ENCODE measurements at regions not wholly inside any gene's neighbourhood (a gene's known extent, or its start where the extent isn't known, plus 50 kb on each side); places are given as distances from the start of the nearest gene placed in this dataset.

DNA sequence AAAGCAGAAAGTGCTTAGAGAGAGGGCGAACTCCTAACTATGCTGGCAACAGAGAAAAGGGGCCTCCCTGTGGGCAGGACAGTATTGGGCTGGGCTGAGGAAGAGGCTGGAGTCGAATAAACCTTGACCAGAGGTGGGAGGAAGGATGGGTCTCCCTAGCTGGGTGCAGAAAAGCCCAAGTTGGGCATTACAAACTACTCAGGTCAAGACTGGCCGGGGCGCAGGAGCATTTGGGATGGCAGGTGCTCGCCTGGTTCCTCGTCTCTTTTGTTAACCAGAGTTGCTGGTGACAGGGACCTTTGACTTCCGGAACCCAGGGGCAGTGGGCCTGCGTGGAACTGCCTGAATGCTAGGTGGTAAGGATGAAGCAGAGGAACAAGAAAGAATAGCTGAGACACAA, 80.3 kb upstream of the SHISAL1 start:
- H3K9ac ChIP-seq = no peak overlapping the region
- CTCF ChIA-PET = interaction anchor here (0.6 to 1.6 kb wide), 3 partner anchors 28 to 292 kb away, joined by 3 to 4 read pairs (median 3); no protein-coding TSS in a partner anchor
- no peak overlapping the region for H3K4me2 ChIP-seq
- H3F3A ChIP-seq (replicated peaks; ENCODE audit: insufficient read depth) = no peaks in the 10 kb centered on the region
- H3K9me3 ChIP-seq = no peaks in the 10 kb centered on the region
- DNase-seq = no peak
- no peak overlapping the region for H3K27ac ChIP-seq (ENCODE audit: low read depth in 2 of 2, low read length in 1 of 2)
- POLR2A ChIA-PET = no interaction called here
- WGBS (ENCODE audit: low lambda C conversion rate) = 70% methylated on average over 7 of the region's 8 CpGs
- H4K20me1 ChIP-seq (ENCODE audit: insufficient read depth) = no peaks in the 10 kb centered on the region
- H3K79me2 ChIP-seq (ENCODE audit: insufficient read depth) = no peaks in the 10 kb centered on the region
- H3K27me3 ChIP-seq (ENCODE audit: insufficient read depth) = peaks cover 12% of the 10 kb centered on the region; the same call in 1 of the 2 replicates
- H3K4me3 ChIP-seq (ENCODE audit: low read depth in 2 of 2, low read length in 1 of 2) = no peak overlapping the region
- H2AFZ ChIP-seq (ENCODE audit: low read depth) = no peak overlapping the region
- TF ChIP-seq MEF2A (IDR thresholded peaks at IDR 0.05; ENCODE audit: borderline replicate concordance, low read depth) (no peak), EP300 (IDR thresholded peaks at IDR 0.05; ENCODE audit: borderline replicate concordance in 1 of 2, low read depth in 1 of 2, low read length in 1 of 2) (no peak), RXRA (IDR thresholded peaks at IDR 0.05; ENCODE audit: borderline replicate concordance, low read depth) (no peak), TEAD4 (IDR thresholded peaks at IDR 0.05; ENCODE audit: borderline replicate concordance, insufficient read depth) (no peak), GABPA (IDR thresholded peaks at IDR 0.05; ENCODE audit: low read depth) (no peak), FOXM1 (IDR thresholded peaks at IDR 0.05; ENCODE audit: low read depth) (no peak), SIN3A (IDR thresholded peaks at IDR 0.05; ENCODE audit: borderline replicate concordance, low read depth, low read length) (no peak), YY1 (IDR thresholded peaks at IDR 0.05; ENCODE audit: low read depth) (no peak), FOXJ3 (CRISPR knock-in tag; IDR thresholded peaks at IDR 0.05) (no peak), NRF1 (IDR thresholded peaks at IDR 0.05; ENCODE audit: low read depth, low read length) (no peak), POLR2AphosphoS5 (IDR thresholded peaks at IDR 0.05; ENCODE audit: low read depth, low read length) (no peak)
- H3K9me2 ChIP-seq = no peaks in the 10 kb centered on the region
- no peaks in the 10 kb centered on the region for H3K36me3 ChIP-seq (replicated peaks in 1 of 2; ENCODE audit: control insufficient read depth in 1 of 2, insufficient read depth in 2 of 2, low read length in 1 of 2)
- H3K4me1 ChIP-seq (ENCODE audit: control insufficient read depth in 1 of 2, insufficient read depth in 2 of 2, low read depth in 1 of 2, low read length in 1 of 2) = peaks cover 0 to 36% of the 10 kb centered on the region in 2 experiments; a peak in 1 of 4 replicates

DNA sequence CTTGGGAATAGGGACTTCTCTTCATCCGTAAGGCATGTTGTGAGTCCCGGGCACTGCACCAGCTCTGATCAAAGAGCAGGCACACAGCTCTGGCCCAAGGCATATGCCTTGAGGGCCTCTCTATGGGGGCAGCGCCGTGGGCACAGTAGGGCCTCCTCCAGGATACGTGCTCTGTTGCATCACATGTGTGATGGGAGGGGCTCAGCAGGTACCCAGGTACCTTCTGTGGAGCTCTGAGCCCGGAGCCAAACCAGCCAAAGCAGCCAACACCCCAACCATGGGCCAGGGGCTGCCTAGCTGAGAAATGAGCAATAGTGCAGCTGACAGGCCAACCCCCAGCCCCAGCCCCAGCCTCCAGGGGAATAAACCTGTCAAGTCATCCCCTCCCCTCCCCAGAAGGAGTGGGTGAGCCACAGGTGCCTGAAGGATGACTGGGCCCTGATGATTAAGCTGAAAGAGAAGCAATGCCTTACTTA, 79.7 kb upstream of the SHISAL1 start:
- no peak overlapping the region for H3K4me3 ChIP-seq (ENCODE audit: low read depth in 2 of 2, low read length in 1 of 2)
- H4K20me1 ChIP-seq (ENCODE audit: insufficient read depth) = no peaks in the 10 kb centered on the region
- no peak overlapping the region for H3K27ac ChIP-seq (ENCODE audit: low read depth in 2 of 2, low read length in 1 of 2)
- 100% methylated on average over 2 of the region's 6 CpGs for WGBS (ENCODE audit: low lambda C conversion rate)
- no peaks in the 10 kb centered on the region for H3K9me3 ChIP-seq
- POLR2A ChIA-PET = no interaction called here
- no peaks in the 10 kb centered on the region for H3F3A ChIP-seq (replicated peaks; ENCODE audit: insufficient read depth)
- H3K4me1 ChIP-seq (ENCODE audit: control insufficient read depth in 1 of 2, insufficient read depth in 2 of 2, low read depth in 1 of 2, low read length in 1 of 2) = peaks cover 0 to 36% of the 10 kb centered on the region in 2 experiments; a peak in 1 of 4 replicates
- no peak overlapping the region for H2AFZ ChIP-seq (ENCODE audit: low read depth)
- no peaks in the 10 kb centered on the region for H3K36me3 ChIP-seq (replicated peaks in 1 of 2; ENCODE audit: control insufficient read depth in 1 of 2, insufficient read depth in 2 of 2, low read length in 1 of 2)
- no peak overlapping the region for H3K9ac ChIP-seq
- H3K9me2 ChIP-seq = no peaks in the 10 kb centered on the region
- H3K27me3 ChIP-seq (ENCODE audit: insufficient read depth) = peaks cover 16% of the 10 kb centered on the region; the same call in 1 of the 2 replicates
- CTCF ChIA-PET = interaction anchor here (1.0 to 1.6 kb wide), 2 partner anchors 32 to 293 kb away, joined by 3 to 4 read pairs; no protein-coding TSS in a partner anchor
- H3K79me2 ChIP-seq (ENCODE audit: insufficient read depth) = no peaks in the 10 kb centered on the region
- no peak overlapping the region for H3K4me2 ChIP-seq
- no peak for DNase-seq
- TF ChIP-seq ELF1 (IDR thresholded peaks at IDR 0.05) = no peak
- TF ChIP-seq CHD2 (IDR thresholded peaks at IDR 0.05; ENCODE audit: low read length, partially characterized antibody) = no peak
- no peak for TF ChIP-seq YY1 (IDR thresholded peaks at IDR 0.05; ENCODE audit: low read depth)
- TF ChIP-seq, protein P1, sequence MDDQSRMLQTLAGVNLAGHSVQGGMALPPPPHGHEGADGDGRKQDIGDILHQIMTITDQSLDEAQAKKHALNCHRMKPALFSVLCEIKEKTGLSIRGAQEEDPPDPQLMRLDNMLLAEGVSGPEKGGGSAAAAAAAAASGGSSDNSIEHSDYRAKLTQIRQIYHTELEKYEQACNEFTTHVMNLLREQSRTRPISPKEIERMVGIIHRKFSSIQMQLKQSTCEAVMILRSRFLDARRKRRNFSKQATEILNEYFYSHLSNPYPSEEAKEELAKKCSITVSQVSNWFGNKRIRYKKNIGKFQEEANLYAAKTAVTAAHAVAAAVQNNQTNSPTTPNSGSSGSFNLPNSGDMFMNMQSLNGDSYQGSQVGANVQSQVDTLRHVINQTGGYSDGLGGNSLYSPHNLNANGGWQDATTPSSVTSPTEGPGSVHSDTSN (IDR thresholded peaks at IDR 0.05) = no peak
- TF ChIP-seq TCF12 (IDR thresholded peaks at IDR 0.05) = no peak
- TF ChIP-seq RXRA (IDR thresholded peaks at IDR 0.05; ENCODE audit: borderline replicate concordance, low read depth) = no peak
- no peak for TF ChIP-seq SIN3A (IDR thresholded peaks at IDR 0.05; ENCODE audit: borderline replicate concordance, low read depth, low read length)
- no peak for TF ChIP-seq POLR2AphosphoS5 (IDR thresholded peaks at IDR 0.05; ENCODE audit: low read depth, low read length)
- TF ChIP-seq JUND (IDR thresholded peaks at IDR 0.05) = no peak
- TF ChIP-seq USF1 (IDR thresholded peaks at IDR 0.05; ENCODE audit: borderline replicate concordance, low read depth) = no peak
- no peak for TF ChIP-seq NFIC (IDR thresholded peaks at IDR 0.05; ENCODE audit: borderline replicate concordance)
- no peak for TF ChIP-seq RCOR1 (IDR thresholded peaks at IDR 0.05; ENCODE audit: low read length)
- TF ChIP-seq, protein P2, sequence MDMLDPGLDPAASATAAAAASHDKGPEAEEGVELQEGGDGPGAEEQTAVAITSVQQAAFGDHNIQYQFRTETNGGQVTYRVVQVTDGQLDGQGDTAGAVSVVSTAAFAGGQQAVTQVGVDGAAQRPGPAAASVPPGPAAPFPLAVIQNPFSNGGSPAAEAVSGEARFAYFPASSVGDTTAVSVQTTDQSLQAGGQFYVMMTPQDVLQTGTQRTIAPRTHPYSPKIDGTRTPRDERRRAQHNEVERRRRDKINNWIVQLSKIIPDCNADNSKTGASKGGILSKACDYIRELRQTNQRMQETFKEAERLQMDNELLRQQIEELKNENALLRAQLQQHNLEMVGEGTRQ (IDR thresholded peaks at IDR 0.05; ENCODE audit: borderline replicate concordance, low read depth, low read length) = no peak
- no peak for TF ChIP-seq MAX (IDR thresholded peaks at IDR 0.05; ENCODE audit: low read depth)
- no peak for TF ChIP-seq TEAD4 (IDR thresholded peaks at IDR 0.05; ENCODE audit: borderline replicate concordance, insufficient read depth)
- no peak for TF ChIP-seq TAF1 (IDR thresholded peaks at IDR 0.05; ENCODE audit: borderline replicate concordance, low read depth, low read length)
- TF ChIP-seq EP300 (IDR thresholded peaks at IDR 0.05; ENCODE audit: borderline replicate concordance in 1 of 2, low read depth in 1 of 2, low read length in 1 of 2) = no peak

All from SK-N-SH (cell line).